Stimulated activated CD4-positive, alpha-beta T cell treated with anti-CD3 and anti-CD28 coated beads, Interleukin-2, amount 100 ng/mL, for 48 hours (primary cell): ENCODE measurements at regions not wholly inside any gene's neighbourhood (a gene's known extent, or its start where the extent isn't known, plus 50 kb on each side); places are given as distances from the start of the nearest gene placed in this dataset.

Source experiments
- DNase-seq, 2 donors: peaks; one replicate each; pipeline ENCODE4 v3.0.0-alpha.2; 2020

- DNase-seq: no peak
Measured at GRCh38 chr21:17869115-17869514, 50.0 kb upstream of the C21orf91 start.
